SK-N-SH (cell line): ENCODE measurements at regions not wholly inside any gene's neighbourhood (a gene's known extent, or its start where the extent isn't known, plus 50 kb on each side); places are given as distances from the start of the nearest gene placed in this dataset.

Source experiments
- CTCF ChIA-PET: fragments of 300-600, 350-600 bp; formaldehyde crosslinking; extraction: SDS; loops from one replicate; lab custom pipeline; 2021; lab: Yijun Ruan, JAX
- POLR2A ChIA-PET: fragments of 350-600 bp; sonication (Branson Sonifier 250); formaldehyde crosslinking; extraction: SDS; loops from one replicate; lab custom pipeline; 2020; ENCODE audit warnings: antibody characterized with exemption, inconsistent platforms; lab: Yijun Ruan, JAX
- DNase-seq: peaks from one replicate; pipeline ENCODE4 v3.0.0; 2012
- H2AFZ ChIP-seq: fragments of 200-600 bp; sonication (generic); 2 replicates; pipeline ENCODE4 v1.8.1; 2016; ENCODE audit warnings: antibody characterized with exemption, mild to moderate bottlenecking, low read depth
- H3F3A ChIP-seq: fragments of 200-600 bp; sonication (generic); replicated peaks from 2 replicates; pipeline ENCODE3; 2016; ENCODE audit warnings: antibody characterized with exemption, mild to moderate bottlenecking; ENCODE audit not compliant: insufficient read depth
- H3K27ac ChIP-seq, 2 experiments: fragments of 200-500 bp in 1 of 2; fragments of 200-600 bp in 1 of 2; sonication (Bioruptor generic) in 1 of 2; sonication (generic), shearing (Covaris generic) in 1 of 2; 2 replicates each; pipeline versions ENCODE4 v1.5.1 to v1.6.1; 2014 to 2016; ENCODE audit warnings: low read depth in 2 of 2, inconsistent platforms in 1 of 2, low read length in 1 of 2, mild to moderate bottlenecking in 1 of 2, mixed read lengths in 1 of 2
- H3K27me3 ChIP-seq: fragments of 200-600 bp; sonication (generic), shearing (Covaris generic); 2 replicates; pipeline ENCODE4 v1.6.1; 2016; ENCODE audit warnings: mixed run types; ENCODE audit not compliant: insufficient read depth
- H3K36me3 ChIP-seq, 2 experiments: fragments of 200-500 bp in 1 of 2; fragments of 200-600 bp in 1 of 2; sonication (Bioruptor generic) in 1 of 2; sonication (generic) in 1 of 2; replicated peaks in 1 of 2; 2 replicates each; pipeline versions ENCODE3 to v1.5.1; 2014 to 2016; ENCODE audit warnings: low read length in 1 of 2, mild to moderate bottlenecking in 1 of 2; ENCODE audit not compliant: insufficient read depth in 2 of 2, control insufficient read depth in 1 of 2
- H3K4me1 ChIP-seq, 2 experiments: fragments of 200-500 bp in 1 of 2; fragments of 200-600 bp in 1 of 2; sonication (Bioruptor generic) in 1 of 2; sonication (generic), shearing (Covaris generic) in 1 of 2; 2 replicates each; pipeline versions ENCODE4 v1.5.1 to v1.6.1; 2014 to 2016; ENCODE audit warnings: low read depth in 1 of 2, low read length in 1 of 2, mixed run types in 1 of 2; ENCODE audit not compliant: insufficient read depth in 2 of 2, control insufficient read depth in 1 of 2
- H3K4me2 ChIP-seq: fragments of 200-600 bp; sonication (generic), shearing (Covaris generic); 2 replicates; pipeline ENCODE4 v1.6.1; 2017; ENCODE audit warnings: mixed run types
- H3K4me3 ChIP-seq, 2 experiments: fragments of 200-500 bp in 1 of 2; fragments of 200-600 bp in 1 of 2; sonication (Bioruptor generic) in 1 of 2; sonication (generic), shearing (Covaris generic) in 1 of 2; 2 replicates each; pipeline versions ENCODE4 v1.5.1 to v1.8.1; 2014 to 2016; ENCODE audit warnings: low read depth in 2 of 2, inconsistent platforms in 1 of 2, low read length in 1 of 2, mild to moderate bottlenecking in 1 of 2, mixed read lengths in 1 of 2, moderate library complexity in 1 of 2
- H3K79me2 ChIP-seq: fragments of 200-600 bp; sonication (generic); 2 replicates; pipeline ENCODE4 v1.8.1; 2017; ENCODE audit warnings: mild to moderate bottlenecking; ENCODE audit not compliant: insufficient read depth
- H3K9ac ChIP-seq: fragments of 200-600 bp; sonication (generic); 2 replicates; pipeline ENCODE4 v1.6.1; 2017; ENCODE audit warnings: mixed run types
- H3K9me2 ChIP-seq: fragments of 200-600 bp; sonication (generic); 2 replicates; pipeline ENCODE4 v1.6.1; 2017; ENCODE audit warnings: mixed run types
- H3K9me3 ChIP-seq: fragments of 200-600 bp; sonication (generic); 2 replicates; pipeline ENCODE4 v1.6.1; 2017; ENCODE audit warnings: mixed run types, mild to moderate bottlenecking, moderate library complexity
- H4K20me1 ChIP-seq: fragments of 200-600 bp; sonication (generic); 2 replicates; pipeline ENCODE4 v1.6.1; 2017; ENCODE audit warnings: mild to moderate bottlenecking, mixed run types; ENCODE audit not compliant: insufficient read depth
- ELF1 ChIP-seq: IDR thresholded peaks from 2 replicates; pipeline ENCODE4 v1.4.0; 2012
- EZH2phosphoT487 ChIP-seq: fragments of 200-600 bp; sonication (generic); IDR thresholded peaks from 2 replicates; pipeline ENCODE4 v1.6.1; 2017; ENCODE audit warnings: low read depth, mixed run types, mild to moderate bottlenecking, antibody characterized with exemption, moderate library complexity, borderline replicate concordance
- FOSL2 ChIP-seq: IDR thresholded peaks from 2 replicates; pipeline ENCODE4 v1.4.0; 2012; ENCODE audit warnings: low read depth, mild to moderate bottlenecking, moderate library complexity, borderline replicate concordance
- FOXJ3 ChIP-seq: sonication (generic); formaldehyde crosslinking; IDR thresholded peaks from 2 replicates; pipeline ENCODE4 v1.5.1; 2020; ENCODE audit warnings: mild to moderate bottlenecking, missing genetic modification reagents
- FOXM1 ChIP-seq: IDR thresholded peaks from 2 replicates; pipeline ENCODE4 v1.4.0; 2012; ENCODE audit warnings: low read depth, mild to moderate bottlenecking
- GABPA ChIP-seq: IDR thresholded peaks from 2 replicates; pipeline ENCODE4 v1.4.0; 2012; ENCODE audit warnings: low read depth, mild to moderate bottlenecking
- JUND ChIP-seq: IDR thresholded peaks from 2 replicates; pipeline ENCODE4 v1.4.0; 2012
- POLR2AphosphoS5 ChIP-seq: IDR thresholded peaks from 2 replicates; pipeline ENCODE4 v1.6.1; 2012; ENCODE audit warnings: low read depth, low read length
- RCOR1 ChIP-seq: fragments of 150-350 bp; IDR thresholded peaks from 2 replicates; pipeline ENCODE4 v1.6.1; 2017; ENCODE audit warnings: antibody characterized with exemption, low read length
- RFX5 ChIP-seq: IDR thresholded peaks from 2 replicates; pipeline ENCODE4 v1.6.1; 2012; ENCODE audit warnings: mild to moderate bottlenecking, improper control_type of control experiment, low read length
- SIN3A ChIP-seq: IDR thresholded peaks from 2 replicates; pipeline ENCODE4 v1.6.1; 2012; ENCODE audit warnings: low read depth, mild to moderate bottlenecking, low read length, moderate library complexity, borderline replicate concordance
- SMC3 ChIP-seq: IDR thresholded peaks from 2 replicates; pipeline ENCODE4 v1.6.1; 2012; ENCODE audit warnings: low read depth, low read length, improper control_type of control experiment
- TEAD4 ChIP-seq: IDR thresholded peaks from 2 replicates; pipeline ENCODE4 v1.4.0; 2012; ENCODE audit warnings: mild to moderate bottlenecking, borderline replicate concordance; ENCODE audit not compliant: insufficient read depth
- YY1 ChIP-seq: IDR thresholded peaks from 2 replicates; pipeline ENCODE4 v1.4.0; 2012; ENCODE audit warnings: low read depth, mild to moderate bottlenecking
- WGBS: methylation state at CpG from one replicate; pipeline ENCODE4 v1.1.6; 2017; ENCODE audit warnings: low lambda C conversion rate; 5-methylcytosine and 5-hydroxymethylcytosine counted together
- TF ChIP-seq, protein P1 (sequence below): IDR thresholded peaks from 2 replicates; pipeline ENCODE4 v1.6.1; 2012; ENCODE audit warnings: mild to moderate bottlenecking, low read depth, low read length, moderate library complexity
- TF ChIP-seq, protein P2 (sequence below): fragments of 200-600 bp; sonication (generic); IDR thresholded peaks from 2 replicates; pipeline ENCODE4 v1.6.1; 2017; ENCODE audit warnings: antibody characterized with exemption, mild to moderate bottlenecking, moderate library complexity
- TF ChIP-seq, protein P3 (sequence below): IDR thresholded peaks from 2 replicates; pipeline ENCODE4 v1.4.0; 2012; ENCODE audit warnings: low read depth
- TF ChIP-seq, protein P4 (sequence below): IDR thresholded peaks from 2 replicates; pipeline ENCODE4; 2012

DNA sequence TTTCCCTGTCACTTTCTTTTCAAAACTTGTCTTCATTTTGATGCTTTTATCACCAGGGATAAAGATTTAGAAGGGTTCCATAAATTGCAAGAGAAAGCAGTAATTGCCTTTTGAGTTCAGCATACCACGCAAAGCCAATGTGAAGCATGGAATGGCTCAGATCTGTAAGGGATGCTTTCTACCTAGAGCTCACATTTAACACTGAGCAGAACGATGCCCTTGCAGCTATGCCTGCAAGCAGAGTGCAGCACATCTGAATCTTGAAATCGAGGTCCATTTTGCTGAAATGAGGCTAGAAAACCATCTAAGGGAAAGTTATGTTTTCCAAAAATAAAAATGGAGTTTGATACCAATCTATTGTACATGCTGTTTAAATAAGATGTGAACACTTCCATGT is 171.2 kb upstream of the CELF2 start:
- TF ChIP-seq GABPA (no peak), SMC3 (no peak), SIN3A (no peak), FOXM1 (no peak), RCOR1 (no peak)
- TF ChIP-seq, protein P1, sequence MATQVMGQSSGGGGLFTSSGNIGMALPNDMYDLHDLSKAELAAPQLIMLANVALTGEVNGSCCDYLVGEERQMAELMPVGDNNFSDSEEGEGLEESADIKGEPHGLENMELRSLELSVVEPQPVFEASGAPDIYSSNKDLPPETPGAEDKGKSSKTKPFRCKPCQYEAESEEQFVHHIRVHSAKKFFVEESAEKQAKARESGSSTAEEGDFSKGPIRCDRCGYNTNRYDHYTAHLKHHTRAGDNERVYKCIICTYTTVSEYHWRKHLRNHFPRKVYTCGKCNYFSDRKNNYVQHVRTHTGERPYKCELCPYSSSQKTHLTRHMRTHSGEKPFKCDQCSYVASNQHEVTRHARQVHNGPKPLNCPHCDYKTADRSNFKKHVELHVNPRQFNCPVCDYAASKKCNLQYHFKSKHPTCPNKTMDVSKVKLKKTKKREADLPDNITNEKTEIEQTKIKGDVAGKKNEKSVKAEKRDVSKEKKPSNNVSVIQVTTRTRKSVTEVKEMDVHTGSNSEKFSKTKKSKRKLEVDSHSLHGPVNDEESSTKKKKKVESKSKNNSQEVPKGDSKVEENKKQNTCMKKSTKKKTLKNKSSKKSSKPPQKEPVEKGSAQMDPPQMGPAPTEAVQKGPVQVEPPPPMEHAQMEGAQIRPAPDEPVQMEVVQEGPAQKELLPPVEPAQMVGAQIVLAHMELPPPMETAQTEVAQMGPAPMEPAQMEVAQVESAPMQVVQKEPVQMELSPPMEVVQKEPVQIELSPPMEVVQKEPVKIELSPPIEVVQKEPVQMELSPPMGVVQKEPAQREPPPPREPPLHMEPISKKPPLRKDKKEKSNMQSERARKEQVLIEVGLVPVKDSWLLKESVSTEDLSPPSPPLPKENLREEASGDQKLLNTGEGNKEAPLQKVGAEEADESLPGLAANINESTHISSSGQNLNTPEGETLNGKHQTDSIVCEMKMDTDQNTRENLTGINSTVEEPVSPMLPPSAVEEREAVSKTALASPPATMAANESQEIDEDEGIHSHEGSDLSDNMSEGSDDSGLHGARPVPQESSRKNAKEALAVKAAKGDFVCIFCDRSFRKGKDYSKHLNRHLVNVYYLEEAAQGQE = no peak
- no peaks in the 10 kb centered on the region for H3F3A ChIP-seq
- no peak overlapping the region for H3K27ac ChIP-seq
- no peaks in the 10 kb centered on the region; the same call in 1 of the 2 replicates for H3K9me2 ChIP-seq
- H3K9me3 ChIP-seq = peaks cover 4% of the 10 kb centered on the region; the same call in 1 of the 2 replicates
- no peaks in the 10 kb centered on the region for H3K27me3 ChIP-seq
- H3K9ac ChIP-seq = no peak overlapping the region
- no peak overlapping the region for H3K4me2 ChIP-seq
- H3K79me2 ChIP-seq = no peaks in the 10 kb centered on the region
- POLR2A ChIA-PET = no interaction called here
- no peaks in the 10 kb centered on the region for H4K20me1 ChIP-seq
- WGBS = 13% methylated on average over 3 of the region's 3 CpGs
- no peaks in the 10 kb centered on the region for H3K36me3 ChIP-seq
- no peak overlapping the region for H2AFZ ChIP-seq
- no peak overlapping the region for H3K4me3 ChIP-seq
- H3K4me1 ChIP-seq = no peaks in the 10 kb centered on the region
- CTCF ChIA-PET = no interaction called here
- DNase-seq = no peak

DNA sequence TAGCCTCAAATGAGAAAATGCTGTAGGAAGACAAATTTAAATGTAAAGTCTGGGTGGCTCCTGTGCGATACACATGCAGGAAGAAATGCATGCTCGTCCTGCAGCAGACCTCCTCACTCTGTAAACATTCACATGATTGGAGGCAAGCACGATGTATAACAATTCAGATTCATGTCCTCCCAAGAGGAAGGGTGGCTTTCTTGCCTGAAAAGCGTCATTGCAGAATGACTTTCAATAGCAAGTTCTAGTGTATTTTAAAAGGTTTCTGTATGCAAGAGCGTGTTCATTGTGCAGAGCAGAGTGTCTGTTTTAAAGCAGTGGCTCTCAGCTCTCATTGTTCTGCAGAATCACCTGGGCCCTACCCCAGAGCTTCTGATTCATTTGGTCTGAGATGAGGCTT is 170.3 kb upstream of the CELF2 start:
- H3K79me2 ChIP-seq = no peaks in the 10 kb centered on the region
- no peak overlapping the region for H3K4me3 ChIP-seq
- POLR2A ChIA-PET = no interaction called here
- no peak overlapping the region for H3K9ac ChIP-seq
- H3K27ac ChIP-seq = no peak overlapping the region
- 22% methylated on average over 5 of the region's 5 CpGs for WGBS
- H3K27me3 ChIP-seq = no peaks in the 10 kb centered on the region
- no peaks in the 10 kb centered on the region for H3K9me2 ChIP-seq
- H3K4me2 ChIP-seq = no peak overlapping the region
- no peaks in the 10 kb centered on the region for H3K36me3 ChIP-seq
- no peaks in the 10 kb centered on the region for H3K4me1 ChIP-seq
- peaks cover 4% of the 10 kb centered on the region; the same call in 1 of the 2 replicates for H3K9me3 ChIP-seq
- no peak overlapping the region for H2AFZ ChIP-seq
- no peaks in the 10 kb centered on the region for H4K20me1 ChIP-seq
- CTCF ChIA-PET = no interaction called here
- H3F3A ChIP-seq = no peaks in the 10 kb centered on the region
- no peak for DNase-seq
- no peak for TF ChIP-seq FOXJ3 (CRISPR knock-in tag)
- TF ChIP-seq, protein P2, sequence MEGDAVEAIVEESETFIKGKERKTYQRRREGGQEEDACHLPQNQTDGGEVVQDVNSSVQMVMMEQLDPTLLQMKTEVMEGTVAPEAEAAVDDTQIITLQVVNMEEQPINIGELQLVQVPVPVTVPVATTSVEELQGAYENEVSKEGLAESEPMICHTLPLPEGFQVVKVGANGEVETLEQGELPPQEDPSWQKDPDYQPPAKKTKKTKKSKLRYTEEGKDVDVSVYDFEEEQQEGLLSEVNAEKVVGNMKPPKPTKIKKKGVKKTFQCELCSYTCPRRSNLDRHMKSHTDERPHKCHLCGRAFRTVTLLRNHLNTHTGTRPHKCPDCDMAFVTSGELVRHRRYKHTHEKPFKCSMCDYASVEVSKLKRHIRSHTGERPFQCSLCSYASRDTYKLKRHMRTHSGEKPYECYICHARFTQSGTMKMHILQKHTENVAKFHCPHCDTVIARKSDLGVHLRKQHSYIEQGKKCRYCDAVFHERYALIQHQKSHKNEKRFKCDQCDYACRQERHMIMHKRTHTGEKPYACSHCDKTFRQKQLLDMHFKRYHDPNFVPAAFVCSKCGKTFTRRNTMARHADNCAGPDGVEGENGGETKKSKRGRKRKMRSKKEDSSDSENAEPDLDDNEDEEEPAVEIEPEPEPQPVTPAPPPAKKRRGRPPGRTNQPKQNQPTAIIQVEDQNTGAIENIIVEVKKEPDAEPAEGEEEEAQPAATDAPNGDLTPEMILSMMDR = no peak
- TF ChIP-seq, protein P1 = no peak
- no peak for TF ChIP-seq RCOR1
- TF ChIP-seq RFX5 = no peak
- TF ChIP-seq ELF1 = no peak
- no peak for TF ChIP-seq GABPA
- TF ChIP-seq SIN3A = no peak
- no peak for TF ChIP-seq YY1
- TF ChIP-seq FOSL2 = no peak
- no peak for TF ChIP-seq EZH2phosphoT487
- no peak for TF ChIP-seq POLR2AphosphoS5
- no peak for TF ChIP-seq JUND
- no peak for TF ChIP-seq TEAD4
- TF ChIP-seq, protein P3, sequence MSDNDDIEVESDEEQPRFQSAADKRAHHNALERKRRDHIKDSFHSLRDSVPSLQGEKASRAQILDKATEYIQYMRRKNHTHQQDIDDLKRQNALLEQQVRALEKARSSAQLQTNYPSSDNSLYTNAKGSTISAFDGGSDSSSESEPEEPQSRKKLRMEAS = no peak
- TF ChIP-seq, protein P4, sequence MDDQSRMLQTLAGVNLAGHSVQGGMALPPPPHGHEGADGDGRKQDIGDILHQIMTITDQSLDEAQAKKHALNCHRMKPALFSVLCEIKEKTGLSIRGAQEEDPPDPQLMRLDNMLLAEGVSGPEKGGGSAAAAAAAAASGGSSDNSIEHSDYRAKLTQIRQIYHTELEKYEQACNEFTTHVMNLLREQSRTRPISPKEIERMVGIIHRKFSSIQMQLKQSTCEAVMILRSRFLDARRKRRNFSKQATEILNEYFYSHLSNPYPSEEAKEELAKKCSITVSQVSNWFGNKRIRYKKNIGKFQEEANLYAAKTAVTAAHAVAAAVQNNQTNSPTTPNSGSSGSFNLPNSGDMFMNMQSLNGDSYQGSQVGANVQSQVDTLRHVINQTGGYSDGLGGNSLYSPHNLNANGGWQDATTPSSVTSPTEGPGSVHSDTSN = no peak
